GM15510 (cell line): ENCODE measurements at regions not wholly inside any gene's neighbourhood (a gene's known extent, or its start where the extent isn't known, plus 50 kb on each side); places are given as distances from the start of the nearest gene placed in this dataset.

Experiments used
- POLR2A ChIP-seq: IDR thresholded peaks from 3 replicates; pipeline ENCODE4 v1.6.1; 2011; ENCODE audit warnings: borderline replicate concordance; ENCODE audit not compliant: insufficient read length; ENCODE audit errors: extremely low read depth

DNA sequence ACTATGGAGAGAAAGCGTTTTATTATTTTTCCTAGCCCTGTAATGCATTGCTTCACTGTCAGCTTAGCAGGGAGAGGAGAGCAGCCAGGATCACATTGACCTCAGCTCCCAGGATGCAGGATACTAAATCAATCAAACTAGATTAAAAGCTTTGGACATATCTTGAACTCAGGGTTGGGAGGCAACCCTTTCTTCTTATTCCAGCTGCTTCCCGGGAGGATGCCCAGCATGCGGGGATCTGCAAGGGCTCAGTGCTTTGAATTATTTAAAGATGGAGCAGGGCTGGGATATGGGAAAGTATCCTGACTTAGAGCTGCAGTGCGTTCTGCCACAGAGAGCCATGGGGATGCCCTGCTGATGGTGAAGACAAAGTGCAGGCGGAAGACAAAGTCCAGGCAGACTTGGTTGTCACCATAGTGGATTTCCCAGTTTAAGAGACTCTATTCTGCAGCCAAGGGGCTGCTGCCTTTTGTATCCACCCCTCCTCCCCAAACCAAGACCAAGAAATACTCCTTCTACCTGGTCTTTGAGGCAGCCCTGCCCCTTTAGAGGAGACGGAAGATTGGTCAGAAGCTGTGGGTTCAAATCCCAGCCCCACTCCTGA, 1035.0 kb downstream of the TBC1D22A start:
- TF ChIP-seq POLR2A = no peak

DNA sequence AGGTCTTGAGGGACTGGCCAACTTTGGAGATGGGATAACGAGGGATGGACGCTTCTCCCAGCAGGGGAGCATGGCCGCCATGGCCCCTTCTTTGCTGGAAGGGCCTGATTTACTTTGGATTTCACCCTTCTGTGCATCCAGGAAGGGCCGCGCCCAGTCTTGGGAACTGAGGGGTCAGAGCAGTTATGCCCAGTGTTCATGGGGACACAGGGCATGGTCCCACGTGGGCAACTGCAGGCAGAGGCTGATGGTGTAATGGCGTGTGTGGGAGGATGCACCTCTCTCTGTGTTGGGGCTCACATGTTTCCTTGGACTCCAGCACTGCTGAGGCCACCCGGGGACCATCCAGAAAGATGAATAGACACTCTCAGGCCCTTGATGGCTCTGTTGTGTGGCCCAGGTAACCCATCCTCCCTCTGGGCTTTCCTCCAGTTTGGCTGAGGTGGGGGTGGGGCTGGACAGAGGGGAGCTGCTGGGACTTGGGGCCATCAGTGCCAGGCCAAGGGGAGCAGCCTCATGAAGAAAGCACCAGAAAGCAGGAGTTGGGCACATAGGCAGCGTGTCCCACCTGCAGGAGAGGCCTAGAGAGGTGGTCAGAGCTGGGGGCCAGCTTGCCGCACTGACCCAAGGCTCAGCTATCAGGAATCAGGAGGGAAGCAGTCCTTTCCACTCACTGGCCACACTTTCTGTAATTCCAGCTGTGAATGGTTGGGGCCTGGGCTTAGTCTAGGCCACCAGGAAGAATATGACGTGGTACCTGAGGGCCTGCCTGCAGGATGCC, 1033.9 kb downstream of the TBC1D22A start:
- TF ChIP-seq POLR2A = no peak

DNA sequence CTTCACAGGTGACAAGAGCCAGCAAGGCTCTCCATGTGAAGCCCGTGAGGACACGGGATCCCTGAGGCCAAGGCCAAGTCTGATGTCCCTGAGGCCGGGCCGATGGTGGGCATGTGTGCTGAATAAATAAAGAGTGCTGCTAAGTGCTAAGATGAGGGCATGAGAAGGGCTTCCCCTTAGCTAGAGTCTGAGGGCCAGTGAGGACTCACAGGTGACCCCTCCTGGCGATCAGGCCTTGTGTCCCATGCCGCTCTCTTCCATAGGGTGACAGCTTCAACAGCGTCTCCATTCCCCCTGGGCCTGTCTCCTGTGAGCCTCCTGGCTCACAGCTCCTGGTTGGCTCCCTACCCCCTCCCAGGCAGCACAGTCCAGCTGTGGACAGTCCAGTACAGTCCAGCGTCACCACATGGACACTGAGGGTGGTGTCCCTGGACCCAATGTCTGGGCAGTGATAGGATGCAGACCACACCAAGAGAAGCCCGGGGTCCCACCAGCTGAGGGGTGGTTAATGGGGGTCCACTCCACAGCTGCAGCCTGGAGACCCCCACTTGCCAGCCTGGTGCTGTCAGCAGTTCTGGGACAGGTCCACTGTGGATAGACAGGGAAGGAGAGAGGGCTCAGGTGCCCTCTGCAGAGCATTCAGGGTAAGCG, 1033.2 kb downstream of the TBC1D22A start:
- no peak for TF ChIP-seq POLR2A

DNA sequence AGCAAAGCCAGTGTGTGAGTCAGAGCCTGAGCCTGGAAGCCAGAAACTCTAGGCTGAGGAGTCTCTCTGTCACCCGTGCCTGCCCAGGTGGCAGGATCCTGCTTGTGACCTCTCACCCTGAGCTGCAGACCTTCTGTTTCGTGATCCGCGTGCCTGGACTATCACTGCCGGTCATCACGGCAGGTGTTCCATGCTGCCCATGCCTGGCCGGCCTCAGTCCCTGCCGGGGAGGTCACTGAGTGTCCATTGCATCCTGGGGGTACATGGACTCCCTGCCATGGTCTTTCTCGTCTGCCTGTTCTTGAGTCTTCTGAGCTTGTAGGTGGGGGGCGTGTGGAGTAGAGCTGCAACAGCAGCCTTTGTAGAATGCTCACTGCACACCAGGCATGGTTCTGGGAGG, 1032.4 kb downstream of the TBC1D22A start:
- no peak for TF ChIP-seq POLR2A

DNA sequence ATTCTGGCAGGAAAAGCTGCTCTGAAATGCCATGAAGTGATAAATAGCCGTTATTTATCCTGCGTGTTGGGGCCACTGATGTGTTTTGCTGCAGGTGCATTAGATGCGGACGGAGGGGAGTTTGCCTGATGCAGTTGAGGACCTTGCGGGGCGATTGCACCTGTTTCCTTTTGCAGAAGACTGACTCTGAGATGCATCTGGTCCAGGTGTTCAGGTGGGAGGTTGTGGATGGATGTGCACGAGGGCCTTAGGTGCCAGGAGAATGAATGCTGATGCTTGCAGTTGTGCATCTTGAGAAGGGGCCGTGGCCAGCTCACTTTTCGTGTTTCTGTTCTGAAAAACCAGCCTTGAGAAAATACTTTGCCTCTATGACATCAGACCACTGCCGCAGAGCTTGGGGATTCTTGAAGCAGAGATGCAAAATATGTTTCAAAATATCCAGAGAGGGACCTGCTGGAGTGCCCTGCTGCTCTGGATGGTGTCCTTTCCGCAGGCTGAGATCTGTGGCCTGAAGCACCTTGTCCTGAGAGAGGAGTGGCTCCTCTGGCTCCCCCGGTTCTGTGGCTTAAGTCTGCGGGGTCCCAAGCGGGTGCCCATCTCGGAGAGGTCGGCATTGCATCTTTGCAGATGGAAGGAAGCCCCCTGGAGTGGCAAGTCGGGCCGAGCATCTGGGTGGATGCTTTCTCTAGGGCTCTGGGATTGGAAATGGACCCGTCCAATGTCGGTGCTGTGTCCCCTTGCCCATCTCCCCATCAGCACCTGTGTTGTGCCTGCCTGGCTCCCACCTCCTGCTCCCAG, 1031.1 kb downstream of the TBC1D22A start:
- TF ChIP-seq POLR2A = no peak

DNA sequence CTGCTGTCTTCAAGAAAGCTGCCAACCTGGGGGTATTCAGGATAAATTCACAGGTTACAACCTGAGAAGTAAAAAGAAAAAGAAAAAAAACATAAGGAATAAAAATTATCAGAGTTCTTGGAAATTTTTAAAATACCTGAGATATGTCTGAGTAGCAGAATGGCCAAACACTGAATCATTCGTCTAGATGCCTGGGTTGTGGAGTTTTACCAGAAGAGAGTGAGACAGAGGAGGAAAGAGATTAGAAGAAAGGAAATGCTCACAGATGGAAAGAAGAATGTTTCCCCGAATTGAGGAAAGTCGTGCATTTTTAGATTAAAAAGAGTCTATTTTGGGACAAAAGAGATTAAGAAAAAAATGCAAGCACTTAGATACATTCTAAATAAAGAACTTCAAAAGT, 1026.7 kb downstream of the TBC1D22A start:
- TF ChIP-seq POLR2A = no peak

DNA sequence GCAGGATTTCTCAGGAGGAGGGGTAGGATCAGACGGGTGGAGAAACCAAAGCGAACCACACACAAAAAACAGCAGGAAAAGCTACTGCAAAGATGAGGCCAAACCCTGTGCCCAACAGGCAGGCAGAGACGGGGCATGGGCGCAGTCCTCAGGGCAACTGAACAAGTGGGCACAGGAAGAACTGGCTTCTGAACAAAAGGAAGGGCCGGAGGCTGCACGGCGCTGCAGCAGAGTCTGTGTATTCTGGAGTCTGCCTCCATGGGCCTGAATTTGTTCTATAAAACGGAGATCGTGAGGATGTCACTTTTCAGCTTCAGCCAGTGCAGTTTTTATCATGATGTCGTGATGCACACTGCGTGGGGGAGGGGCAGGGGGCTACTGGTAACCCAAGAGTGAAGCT, 1026.0 kb downstream of the TBC1D22A start:
- TF ChIP-seq POLR2A = no peak

DNA sequence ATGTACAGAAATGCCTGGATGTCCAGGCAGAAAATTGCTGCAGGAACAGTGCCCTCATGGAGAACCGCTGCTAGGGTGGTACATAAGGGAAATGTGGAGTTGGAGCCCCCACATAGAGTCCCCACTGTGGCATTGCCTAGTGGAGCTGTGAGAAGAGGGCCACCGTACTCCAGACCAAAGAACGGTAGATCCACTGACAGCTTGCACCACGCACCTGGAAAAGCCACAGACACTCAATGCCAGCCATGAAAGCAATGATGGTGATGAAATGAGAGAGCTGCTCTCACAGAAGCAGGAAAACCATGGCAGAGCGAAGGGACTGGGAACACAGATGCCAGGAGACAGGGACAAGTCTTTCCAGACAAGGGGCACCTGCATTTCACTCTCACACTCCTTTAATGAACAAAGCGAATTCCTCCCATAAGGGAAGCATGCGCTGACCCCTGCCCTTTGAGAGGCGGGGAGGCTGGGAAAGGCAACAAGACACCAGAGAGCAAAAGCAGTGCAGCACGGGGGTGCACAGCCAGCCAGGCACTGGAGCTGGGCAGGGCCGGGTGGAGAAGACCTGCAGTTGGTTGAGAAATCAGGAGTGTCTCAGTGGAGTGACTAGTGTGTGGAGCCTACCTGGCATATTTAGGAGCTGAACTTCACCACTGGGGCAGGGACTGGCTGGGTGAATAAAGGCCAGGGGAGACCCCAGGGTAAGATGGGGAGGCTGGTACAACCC, 1025.2 kb downstream of the TBC1D22A start:
- no peak for TF ChIP-seq POLR2A

DNA sequence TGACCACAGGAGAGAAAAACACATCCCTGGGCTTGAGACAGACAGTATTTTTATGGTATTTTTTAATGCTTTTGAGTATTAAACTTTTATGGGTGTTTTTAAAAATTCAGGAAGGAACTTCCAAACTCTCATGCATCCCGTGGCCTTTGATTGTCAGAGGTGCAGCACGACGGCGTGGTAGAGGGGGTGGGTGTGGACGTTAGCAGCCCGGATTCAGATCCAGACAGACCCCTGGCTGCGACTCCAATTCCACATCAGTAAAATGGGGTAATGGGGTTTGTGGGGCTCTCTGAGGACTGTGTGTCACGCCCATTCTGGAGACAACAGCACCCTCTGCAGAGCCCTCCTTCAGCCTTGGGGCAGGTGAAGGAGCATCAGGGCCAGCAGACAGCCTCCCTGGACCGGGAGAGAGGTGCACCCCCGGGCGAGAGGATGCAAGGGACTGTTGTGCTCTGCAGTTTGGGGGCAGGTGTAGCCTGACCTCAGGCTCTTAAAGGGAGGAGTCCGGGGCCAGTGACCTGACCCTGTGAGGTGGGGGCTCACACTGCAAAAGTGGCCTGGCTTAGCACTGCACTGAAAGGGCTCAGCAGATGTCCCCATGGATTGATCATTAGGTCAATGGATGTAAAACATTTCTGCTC, 1024.3 kb downstream of the TBC1D22A start:
- no peak for TF ChIP-seq POLR2A

DNA sequence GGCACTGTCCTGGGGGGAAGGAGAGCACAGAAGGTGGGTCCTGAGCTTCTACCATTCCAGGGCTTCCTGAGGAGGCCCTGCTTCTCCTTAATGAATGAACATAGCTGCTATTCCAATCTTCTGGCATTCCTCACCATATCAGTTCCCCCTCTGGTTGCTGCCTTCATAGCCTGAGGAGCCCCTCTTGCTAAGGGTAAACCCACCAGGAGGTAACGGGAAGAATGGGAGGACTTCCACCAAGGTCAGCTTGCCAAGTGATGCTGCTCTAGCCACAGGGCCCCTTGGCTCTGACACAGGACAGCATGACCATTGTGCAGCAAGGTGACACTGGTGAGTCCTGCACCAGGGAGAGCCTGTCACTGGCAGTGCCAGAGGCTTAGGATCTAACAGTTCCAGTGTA, 1022.5 kb downstream of the TBC1D22A start:
- TF ChIP-seq POLR2A = no peak

DNA sequence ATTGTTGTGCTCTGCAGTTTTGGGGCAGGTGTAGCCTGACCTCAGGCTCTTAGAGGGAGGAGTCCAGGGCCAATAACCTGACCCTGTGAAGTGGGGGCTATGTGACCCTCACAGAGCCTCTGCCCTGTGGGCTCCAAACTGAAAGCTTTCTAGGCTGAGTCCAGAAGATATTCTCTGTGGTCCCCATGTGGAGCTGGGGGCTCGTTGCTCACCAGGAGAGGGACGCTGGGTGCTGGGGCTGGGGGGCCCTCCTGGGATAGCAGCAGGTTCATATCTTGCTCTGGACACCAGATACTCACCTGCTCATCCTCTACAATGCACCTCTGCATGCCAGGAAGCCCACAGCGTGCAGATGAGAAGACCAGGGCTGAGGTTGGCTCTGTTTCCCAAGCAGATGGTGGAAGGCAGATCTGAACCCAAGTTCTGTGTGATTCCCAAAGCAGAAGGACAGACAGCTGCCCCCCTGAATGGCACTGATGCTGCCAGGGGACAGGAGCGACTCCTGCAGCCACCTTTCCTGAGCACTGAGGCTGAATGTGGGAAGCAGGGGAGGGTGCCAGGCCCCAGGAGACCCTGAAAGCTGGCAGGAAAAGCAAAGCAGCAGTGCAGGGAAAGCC, 1022.0 kb downstream of the TBC1D22A start:
- TF ChIP-seq POLR2A = no peak

DNA sequence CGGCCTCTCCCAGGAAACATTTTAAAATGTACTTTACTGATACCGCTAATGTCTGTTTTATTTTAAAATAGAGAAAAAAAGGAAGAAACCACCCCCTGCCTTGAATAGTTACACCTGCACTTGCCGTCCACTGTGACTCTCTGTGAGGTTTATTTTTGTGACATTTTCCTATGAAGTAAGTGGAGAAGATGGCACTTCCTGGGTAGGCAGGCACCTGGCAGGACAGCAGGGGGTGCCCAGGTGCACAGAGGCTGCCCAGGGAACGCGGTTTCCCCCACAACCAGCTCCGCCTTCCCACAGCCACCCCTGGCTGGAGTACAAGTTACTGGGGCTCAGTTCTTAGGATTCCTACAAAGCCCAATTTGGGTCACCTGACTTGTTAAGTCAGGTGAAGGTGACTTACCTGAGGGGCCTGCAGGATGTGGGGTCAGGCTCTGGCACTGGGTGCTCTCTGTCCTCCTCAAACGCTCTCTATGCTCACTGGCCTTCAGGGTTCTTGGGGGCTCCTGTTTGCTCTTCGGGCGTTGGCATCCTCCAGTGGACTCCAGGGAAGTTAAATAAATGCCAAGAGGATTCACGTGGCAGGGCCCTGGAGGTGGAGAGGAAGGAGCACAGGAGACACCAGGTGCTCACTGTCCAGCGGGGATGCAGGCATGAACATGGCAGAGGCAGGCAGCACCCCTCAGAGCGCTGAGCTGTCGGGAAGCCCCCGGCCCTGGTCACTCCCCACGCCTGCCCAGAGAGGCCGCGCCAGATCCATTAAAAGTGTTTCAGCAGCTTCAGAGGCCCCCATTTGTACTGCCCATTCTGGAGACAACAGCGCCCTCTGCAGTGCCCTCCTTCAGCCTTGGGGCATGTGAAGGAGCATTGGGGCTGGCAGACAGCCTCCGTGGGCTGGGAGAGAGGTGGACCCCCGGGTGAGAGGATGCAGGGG, 1021.2 kb downstream of the TBC1D22A start:
- TF ChIP-seq POLR2A = no peak
